RKO (cell line): ENCODE measurements at regions not wholly inside any gene's neighbourhood (a gene's known extent, or its start where the extent isn't known, plus 50 kb on each side); places are given as distances from the start of the nearest gene placed in this dataset.
"Not testable (repeated sequence)": the region's sequence is repeated elsewhere in the genome, so short reads cannot be mapped to it uniquely, and the experiment has no call there.

Experiments
- DNase-seq: peaks from one replicate; pipeline ENCODE4 v3.0.0-alpha.2; 2016; ENCODE audit warnings: low spot score

DNA sequence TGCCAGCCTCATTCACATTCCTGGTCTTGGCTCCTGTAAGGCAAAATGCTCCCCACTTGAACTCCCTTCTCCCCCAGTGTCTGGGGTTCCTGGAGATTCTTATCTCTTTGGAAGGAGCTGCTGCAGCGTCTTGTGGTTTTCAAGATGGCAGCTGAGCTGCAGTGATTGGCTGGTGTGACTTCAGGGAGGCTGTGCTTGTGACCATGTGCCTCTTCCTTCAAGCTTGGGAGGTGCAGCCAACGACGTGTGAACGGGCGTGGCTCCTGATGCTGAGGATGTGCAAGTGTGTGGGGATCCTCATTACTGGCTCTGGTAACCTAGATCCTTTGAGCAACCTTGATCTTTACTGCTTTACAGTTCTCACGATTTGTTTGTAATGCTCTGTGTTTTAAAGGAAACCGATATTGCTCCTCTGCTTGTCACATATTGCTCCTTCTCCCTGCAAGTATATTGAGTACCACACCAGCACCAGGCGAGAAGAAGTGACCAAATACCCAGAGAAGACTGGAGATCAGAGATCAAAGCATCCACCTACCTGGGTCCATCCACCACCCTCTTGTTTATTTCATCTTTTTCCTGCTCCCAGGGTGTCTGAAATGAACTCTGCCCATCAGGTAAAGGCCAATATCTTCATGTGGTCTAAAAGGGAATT is 208.5 kb downstream of the FGF9 start:
- no peak for DNase-seq

DNA sequence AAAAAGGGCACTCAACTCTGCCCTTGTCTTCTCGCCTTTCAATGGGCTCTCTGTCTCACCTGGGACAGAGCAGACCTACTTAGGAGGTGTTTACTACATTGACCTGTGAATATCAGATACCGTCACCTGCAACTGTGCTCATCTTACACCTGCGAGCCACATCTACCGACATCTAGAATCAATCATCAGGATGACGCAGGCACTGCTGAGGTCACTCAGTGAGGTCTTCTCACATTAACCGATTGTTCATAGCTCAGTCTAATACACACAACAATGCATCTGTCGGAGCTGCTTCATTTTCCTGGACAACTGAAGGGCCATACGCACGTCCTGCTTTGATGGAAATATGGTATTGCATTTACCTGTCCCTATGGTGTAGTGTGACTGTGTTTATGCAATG is 211.9 kb downstream of the FGF9 start:
- DNase-seq: no peak

DNA sequence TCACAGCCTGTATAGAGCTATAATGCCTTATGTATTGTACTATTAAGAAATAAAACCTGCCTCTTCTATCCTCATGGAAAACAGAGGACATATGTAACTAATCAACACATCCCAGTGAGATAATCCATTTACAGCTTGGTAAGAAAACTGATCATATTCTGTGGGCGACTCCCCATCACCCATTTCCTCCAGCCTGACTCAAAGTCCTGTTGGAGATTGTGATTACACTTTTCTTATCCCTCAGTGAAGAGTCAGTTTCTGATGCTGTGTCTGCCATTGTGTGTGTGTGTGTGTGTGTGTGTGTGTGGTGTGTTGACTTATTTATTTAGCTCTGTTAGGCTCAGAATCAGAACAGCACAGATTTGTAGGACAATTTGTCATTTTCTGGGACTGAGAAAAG is 212.8 kb downstream of the FGF9 start:
- no peak for DNase-seq

DNA sequence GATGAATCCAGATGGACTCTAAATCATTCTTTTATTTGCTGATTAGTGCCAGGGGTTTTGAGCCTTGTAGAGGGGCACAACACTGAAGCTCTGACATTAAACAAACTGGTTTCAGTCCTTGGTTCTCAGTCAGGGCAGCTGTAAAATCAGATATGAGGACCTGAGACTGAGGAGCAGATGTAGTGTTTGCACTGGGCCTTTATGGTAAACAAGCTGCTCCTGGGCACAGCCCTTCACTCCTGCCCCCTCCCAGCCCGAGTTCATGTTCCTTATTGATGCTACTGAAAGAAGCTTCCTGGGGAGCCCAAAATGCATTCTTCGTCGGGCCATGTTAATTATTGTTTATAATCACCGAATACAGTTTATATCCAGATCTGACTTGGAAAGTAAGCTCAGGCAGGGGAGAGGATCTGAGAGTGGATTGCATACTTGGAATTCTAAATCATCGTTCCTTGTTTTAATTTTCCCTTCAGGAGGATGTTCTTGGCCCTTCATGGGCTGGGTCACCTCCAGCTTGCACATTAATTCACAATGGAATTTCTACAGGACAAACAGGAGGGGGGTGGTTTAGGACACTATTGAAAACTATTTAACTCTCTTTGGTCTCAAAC is 213.5 kb downstream of the FGF9 start:
- no peak for DNase-seq

DNA sequence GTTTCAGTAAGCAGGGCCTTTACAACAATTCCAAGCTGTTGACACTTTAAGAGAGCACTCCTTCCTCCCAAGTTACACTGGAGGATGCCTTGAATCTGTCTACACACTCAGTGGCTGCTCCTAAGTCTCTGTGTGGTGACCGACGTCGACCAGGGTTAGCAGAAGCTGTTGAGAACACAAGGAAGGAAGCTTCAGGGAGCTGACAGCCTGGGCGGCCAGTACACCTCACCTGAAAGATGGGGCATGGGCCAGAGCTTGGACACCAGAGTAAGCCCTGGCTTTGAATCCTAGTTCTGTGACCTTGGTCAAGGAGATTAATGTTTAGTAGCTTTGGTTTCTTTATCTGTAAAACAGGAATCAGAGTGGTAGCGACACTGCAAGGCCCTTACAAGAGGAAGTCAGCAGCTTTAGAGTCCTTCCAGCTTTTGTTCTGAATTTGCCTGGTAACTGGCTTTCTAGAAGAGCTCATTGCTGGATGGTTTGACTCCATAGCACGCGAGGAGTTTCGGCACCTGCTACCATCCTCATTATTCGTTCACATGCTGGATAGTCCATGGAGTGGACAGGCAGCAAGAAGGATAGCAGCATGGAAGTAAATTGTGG is 214.2 kb downstream of the FGF9 start:
- no peak for DNase-seq

DNA sequence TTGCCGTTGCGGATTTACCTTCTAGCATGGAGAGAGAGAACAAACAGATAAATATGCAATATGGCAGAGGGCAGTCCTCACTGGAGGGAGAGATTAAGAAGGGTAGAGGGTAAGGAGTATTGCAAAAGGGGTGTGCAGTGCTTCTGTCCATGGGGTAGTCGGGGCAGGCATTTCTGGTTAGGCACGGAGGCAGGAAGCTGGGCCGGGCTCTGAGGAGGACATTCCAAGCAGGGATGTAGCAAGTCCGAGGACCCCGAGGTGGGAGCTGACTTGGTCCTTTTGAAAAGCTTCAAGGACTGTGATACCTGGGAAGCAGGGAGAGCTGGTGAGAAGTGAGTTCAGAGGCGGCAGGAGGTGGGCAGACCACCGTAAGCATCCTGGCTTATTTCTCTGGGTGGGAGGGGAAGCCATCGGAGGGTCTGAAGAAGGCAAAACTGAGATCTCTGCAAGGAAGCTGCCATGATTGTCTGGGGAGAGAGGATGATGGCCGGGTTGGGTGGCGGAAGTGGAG is 214.9 kb downstream of the FGF9 start:
- DNase-seq: no peak

DNA sequence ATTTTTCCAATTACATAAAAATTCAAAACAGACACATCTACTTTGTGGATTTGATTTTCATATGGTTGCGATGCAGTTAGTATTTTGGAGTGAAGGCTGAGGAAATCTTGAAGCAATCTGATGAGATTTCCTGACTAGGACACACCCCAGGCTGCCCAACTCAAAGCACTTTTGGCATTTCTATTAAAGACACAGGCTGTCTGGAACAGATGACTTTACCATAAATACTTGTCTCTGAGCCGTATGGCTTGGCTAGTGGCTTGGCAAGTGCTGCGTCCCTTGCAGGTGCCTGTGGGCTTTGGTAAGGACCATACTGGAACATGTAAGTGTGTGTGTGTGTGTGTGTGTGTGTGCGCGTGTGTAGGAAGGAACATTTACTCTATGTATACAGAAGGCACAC is 218.8 kb downstream of the FGF9 start:
- no peak for DNase-seq

DNA sequence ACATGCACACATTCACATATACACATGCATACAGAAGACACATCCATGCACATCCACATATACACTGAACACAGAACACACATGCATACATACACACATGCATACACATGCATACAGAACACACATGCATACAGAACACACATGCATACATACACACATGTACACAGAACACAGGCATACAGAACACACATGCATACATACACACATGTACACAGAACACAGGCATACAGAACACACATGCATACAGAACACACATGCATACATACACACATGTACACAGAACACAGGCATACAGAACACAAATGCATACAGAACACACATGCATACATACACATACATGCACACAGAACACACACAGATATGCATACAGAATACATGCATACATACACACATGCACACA is 219.3 kb downstream of the FGF9 start:
- DNase-seq: not testable (repeated sequence)

DNA sequence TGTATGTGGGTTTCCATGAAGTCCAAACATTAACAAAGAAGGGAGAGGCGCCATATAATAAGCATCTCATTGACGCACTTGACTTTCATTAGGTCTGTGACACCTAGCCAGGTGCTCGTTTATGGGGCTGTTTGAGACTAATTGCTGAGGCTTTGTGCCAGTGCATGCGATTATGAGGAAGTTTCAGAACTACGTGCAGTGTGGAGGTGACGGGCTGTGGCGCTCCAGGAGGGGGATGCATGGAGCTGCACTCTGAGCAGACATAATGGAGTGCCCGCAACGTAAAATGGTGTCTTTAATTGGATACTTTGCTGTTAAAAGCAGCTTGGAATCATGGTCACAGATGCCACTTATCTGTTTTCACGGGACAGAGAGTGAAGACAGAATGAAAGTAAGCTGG is 223.2 kb downstream of the FGF9 start:
- DNase-seq: no peak

DNA sequence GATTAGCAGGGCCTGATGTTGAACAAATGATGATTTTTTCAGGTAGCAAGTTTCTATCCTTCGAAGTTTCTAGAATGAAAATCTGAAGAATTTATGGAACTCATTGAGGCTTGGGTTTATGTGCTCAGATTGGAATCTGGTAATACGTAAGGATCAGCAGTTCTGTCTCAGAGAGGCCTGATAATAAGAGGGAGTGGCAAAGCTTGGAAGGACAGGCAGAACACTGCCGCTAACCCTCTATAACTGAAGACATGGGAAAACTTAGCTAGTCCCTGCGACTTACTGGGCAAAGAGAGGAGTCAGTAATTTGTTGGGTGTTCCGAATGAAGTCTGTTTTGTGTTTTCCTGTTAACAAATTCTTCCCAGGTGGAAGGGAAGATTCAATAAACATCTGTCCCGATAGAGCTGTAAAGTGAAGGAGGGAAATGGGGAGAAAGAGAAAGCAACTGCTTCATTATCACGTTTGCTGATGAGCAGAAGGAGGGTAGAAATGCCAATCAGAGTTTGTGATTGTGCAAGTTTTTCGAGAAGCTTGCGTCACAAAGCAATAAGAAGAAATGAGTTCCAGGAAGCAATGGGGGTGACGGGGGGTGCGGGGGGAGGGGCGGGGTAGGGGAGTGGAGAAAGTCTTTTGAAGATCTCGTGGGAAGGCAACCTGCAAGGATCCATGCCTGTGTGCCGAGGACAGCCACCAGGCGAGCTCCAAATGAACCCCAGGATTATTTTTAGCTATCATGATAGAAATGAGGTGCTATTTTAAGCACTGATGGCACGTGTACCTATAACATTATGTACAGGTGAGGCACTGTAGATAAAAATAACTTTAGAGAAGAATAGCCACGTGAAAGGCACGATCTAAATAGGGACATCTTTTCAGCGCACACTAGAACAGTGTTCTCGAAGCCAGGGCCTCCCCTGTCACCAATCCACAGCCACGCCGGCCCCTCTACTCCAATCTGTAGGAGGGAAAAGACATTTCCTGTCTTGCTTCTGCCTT is 224.1 kb downstream of the FGF9 start:
- DNase-seq: no peak

DNA sequence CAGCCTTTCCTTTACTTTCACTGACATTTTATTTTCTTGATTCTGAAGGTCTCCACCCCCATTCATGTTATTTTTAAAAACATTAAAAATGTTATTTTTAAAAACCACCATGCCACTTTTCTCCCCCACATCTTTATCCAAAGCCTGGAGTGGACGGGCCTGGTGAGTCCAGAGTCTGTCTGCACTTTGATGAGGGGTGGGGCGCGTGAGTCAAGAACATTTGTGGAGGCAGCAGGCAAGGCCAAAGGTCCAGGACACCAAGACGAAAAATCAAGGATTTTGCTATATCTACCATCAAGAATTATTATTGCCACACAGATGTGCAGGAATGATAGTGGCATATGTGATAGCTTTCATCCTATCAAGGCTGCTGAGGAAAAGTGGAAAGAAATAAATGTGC is 224.9 kb downstream of the FGF9 start:
- no peak for DNase-seq

DNA sequence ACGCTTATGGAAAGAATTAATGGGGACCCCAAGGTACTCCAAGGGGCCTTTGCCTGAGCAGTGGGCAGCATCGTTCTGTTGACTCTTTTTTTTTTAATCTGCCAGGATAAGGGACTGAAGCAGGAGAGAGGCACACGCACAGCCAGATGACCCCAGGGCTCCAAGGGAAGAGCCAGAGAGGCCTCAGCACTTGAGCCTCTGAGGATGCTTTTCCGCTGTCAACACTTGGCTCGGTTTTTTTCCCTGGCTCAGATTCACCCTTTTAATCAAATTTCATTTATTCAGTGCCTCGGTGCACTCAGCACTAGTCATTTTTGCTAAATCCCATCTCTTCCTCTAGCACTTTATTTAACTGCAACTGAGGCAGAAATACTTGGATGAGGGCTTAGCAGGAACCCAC is 226.3 kb downstream of the FGF9 start:
- no peak for DNase-seq

DNA sequence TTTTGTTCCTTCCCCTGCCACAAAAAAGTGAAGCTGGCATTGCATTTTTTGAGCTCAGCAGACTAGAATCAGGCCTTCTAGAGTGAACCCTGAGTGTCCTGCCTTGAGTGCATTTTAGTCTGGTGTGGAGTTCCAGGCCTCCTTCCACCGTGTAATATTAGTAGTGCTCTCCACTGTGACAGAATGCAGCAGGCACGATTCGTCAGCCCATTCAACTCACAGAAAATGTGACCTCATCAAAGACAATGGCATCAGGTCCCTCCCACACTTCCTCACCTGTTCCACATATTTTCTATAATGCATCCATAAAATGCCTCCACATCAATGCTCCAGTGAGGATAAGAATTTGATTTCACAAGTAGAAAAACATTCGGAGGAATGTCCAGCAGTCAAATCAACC is 227.6 kb downstream of the FGF9 start:
- no peak for DNase-seq

DNA sequence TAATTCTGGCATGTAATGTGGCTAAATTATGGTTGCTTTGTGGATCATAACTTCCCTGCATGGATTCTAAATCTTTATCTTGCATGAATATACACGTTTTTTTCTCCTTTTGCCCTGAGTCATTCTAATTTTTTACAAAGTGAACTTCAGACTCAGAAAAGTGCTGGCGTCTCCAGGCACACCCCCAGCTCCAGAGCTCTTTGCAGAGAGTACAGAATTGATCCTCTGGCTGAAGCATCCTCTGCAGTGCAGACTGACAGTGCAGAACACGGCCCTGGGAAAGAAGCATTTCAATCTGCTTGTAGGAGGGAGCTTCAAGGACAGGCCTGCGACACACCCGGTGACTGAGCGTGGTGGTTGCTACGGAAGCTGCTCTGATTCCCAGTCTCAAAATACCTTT is 228.1 kb downstream of the FGF9 start:
- DNase-seq: no peak

DNA sequence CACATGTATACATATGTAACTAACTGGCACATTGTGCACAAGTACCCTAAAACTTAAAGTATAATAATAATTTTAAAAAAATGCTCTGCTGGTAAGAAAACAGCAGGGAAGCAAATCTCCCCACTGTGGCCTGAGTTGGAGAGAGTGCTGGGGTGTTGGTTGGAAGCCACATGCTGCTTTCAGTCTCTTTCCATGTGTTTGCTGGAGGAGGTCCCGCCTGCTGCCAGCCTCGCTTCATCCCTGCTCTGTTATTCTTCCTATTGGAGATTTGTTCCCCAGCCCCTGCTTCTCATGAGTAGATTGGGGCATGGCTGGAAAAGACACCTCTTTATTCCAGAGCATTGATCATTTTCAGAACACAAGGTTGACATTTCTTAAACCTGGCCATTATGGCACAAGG is 230.5 kb downstream of the FGF9 start:
- DNase-seq: no peak

DNA sequence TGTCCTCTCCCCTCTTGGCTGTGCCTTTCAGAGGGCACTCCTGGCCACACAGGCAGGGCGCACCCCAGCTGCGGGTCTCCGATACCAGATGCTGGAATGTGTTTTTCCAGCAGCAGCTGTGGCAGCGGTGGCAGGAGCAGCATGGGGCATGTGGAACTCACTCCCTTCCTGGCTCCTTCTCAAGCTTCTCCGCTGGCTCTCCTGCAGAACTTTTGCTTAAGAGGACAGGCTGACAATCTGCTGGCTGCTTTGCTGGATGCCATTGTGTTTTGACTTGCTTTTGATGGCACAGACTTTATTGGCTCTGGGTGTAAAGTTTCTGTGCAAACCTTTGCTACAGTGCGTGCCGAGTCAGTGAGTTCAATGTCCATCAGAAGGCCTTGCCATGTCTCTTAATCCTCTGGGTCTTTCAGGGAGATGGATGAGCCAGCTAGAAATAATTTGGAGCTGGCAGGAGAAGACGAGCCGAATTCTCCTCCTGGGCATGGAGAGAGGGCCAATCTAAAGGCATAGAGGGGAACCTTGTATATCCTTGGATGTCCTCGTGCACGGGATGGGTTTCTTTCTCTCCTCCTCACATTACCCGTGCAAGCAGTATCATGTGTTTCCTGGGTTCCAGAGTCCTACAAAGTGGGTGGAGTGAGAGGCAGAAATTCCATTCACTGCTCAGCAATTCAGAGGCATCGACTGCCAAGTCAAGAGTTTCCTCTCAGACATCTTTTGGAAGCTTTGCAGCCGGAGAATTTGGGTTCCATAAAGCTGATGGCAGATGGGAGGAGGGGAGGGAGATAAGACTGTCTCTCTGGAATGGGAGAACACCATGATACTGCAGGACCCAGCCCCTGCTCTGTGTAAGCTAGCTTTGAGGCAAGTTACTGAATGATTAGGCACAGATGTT is 231.2 kb downstream of the FGF9 start:
- no peak for DNase-seq

DNA sequence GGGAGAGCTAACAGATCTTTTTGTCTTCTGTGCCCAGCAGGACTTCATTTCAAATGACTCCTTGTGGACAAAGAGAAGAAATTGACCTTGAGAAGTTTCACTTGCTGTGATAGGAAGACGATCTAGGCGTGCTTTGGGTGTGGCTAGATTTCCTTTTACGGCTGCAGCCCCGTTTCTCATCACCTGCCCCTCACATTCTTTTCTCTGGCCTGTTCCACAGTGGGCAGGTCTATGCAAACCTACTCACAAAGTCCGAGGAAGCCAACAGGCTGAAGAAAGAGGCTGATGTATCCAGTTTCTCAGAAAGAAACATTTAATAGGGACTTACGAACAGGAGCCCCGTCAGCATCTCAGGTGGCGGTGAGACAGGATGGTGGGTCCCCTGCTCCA is 231.8 kb downstream of the FGF9 start:
- DNase-seq: no peak

DNA sequence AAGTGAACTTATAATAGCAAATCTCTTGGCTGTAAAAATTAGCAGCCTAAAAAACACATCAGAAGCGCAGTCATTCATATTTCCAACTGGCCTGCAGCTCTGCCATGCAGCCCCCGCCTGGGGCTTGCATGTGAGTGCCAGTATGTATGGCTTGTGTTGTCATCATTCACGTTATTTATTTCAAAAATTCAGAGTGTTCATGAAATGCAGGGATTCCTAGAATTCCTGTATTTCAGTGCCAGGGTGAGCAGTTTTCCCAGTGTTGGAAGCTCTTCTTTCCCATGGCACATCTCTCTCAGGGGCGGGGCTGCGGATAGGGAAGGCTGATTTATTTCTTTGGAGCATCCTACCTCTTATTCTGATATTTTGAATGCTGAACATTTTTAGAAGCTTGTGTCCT is 234.6 kb downstream of the FGF9 start:
- no peak for DNase-seq

DNA sequence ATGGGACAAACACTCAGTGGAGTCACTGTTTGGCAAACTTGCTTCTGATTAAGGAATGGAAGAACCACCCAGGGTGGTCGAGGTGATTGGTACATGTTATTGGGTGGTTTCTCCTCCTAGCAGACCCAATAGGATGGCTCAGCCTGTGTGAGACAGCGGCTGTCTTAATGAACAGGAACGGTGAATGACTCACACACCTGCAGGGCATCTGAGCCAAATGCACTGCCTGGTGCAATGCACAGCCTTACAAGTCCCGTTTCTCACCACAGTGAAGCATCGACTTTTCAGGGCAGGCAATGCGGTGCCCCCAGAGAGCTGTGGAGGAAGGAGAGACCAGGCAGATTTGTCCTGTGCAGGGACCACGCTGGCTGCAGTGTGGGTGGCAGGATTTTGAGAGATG is 238.5 kb downstream of the FGF9 start:
- DNase-seq: no peak

DNA sequence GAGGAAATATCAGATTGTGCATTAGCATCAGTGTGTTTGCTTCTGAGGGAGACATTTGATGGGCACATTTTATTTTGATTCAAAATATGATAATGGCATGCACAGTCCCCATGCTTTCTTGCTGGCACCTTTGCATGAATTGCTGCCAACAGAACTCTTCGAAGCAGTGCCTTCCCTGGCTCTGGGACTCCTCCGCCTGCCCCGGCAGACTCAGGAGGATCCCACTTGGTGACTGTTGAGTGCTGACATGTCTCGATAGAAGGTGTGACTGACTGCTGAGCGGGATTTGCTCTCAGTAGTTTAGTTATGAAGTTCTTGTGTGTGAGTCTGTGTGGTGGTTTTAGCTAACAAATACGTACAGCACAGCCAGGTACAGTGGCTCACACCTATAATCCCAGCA is 239.7 kb downstream of the FGF9 start:
- no peak for DNase-seq

DNA sequence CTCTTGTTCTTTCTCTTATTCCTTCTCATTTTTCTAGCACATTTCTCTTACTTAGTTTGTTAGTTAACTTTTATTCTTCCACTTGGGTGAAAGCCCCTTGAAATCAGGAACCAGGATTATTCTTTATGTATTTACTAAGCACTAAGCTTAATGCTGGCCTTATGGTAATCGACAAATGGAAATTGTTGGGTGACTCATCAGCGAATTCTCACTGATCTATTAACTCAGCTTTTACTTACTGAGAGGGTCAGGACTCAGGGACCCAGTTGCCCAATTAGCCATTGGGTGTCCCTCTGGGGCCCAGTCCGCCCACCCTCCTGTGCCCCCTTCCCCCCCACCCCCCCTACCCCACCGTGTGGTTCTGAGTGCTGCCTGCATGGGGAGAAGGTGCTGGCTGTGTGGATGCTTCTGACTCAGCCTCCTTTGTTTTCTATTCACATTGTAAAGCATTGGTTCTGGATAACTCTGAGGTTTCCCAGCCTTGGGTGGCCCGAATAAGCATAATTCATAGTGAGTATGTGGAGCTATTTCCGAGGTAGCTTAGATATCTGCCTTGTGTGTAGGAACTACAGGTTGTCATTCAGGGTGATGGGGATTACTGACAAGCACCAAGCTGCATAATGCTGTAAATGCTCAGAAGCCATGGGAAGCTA is 240.9 kb downstream of the FGF9 start:
- DNase-seq: no peak
